Progenitor cell of endocrine pancreas (in vitro differentiated cells): ENCODE measurements at regions not wholly inside any gene's neighbourhood (a gene's known extent, or its start where the extent isn't known, plus 50 kb on each side); places are given as distances from the start of the nearest gene placed in this dataset.
"Not testable (repeated sequence)": the region's sequence is repeated elsewhere in the genome, so short reads cannot be mapped to it uniquely, and the experiment has no call there.

Source experiments
- DNase-seq: peaks from one replicate; pipeline ENCODE4 v3.0.0; 2021; ENCODE audit warnings: low spot score; ENCODE audit not compliant: unreplicated experiment
- H3K27ac Mint-ChIP-seq: 2 replicates; pipeline ENCODE4 v1.8.0; 2021; ENCODE audit warnings: mild to moderate bottlenecking, moderate library complexity, mixed read lengths
- H3K27me3 Mint-ChIP-seq: 2 replicates; pipeline ENCODE4 v1.8.0; 2021; ENCODE audit warnings: mixed read lengths
- H3K36me3 Mint-ChIP-seq: 2 replicates; pipeline ENCODE4 v1.8.0; 2022; ENCODE audit warnings: mixed read lengths; ENCODE audit not compliant: insufficient read depth
- H3K4me1 Mint-ChIP-seq: 2 replicates; pipeline ENCODE4 v1.8.0; 2021; ENCODE audit warnings: low read depth, mixed read lengths
- H3K4me3 Mint-ChIP-seq: 2 replicates; pipeline ENCODE4 v1.8.0; 2021; ENCODE audit warnings: low read depth, mild to moderate bottlenecking, moderate library complexity, mixed read lengths
- H3K9me3 Mint-ChIP-seq: 2 replicates; pipeline ENCODE4 v1.8.0; 2021; ENCODE audit warnings: low read depth, mixed read lengths
- CTCF ChIP-seq: fragments of 200-600 bp; sonication (generic); IDR thresholded peaks from one replicate; pipeline ENCODE4 v1.5.0; 2021; ENCODE audit warnings: antibody characterized with exemption, mild to moderate bottlenecking; ENCODE audit not compliant: unreplicated experiment

GRCh38 chr13:78121459-78122348 is 203.1 kb upstream of the EDNRB start:
- DNase-seq = no peak
- peak; percentile 91 for TF ChIP-seq CTCF
- peaks cover 6% of the 10 kb centered on the region for H3K4me1 Mint-ChIP-seq
- H3K36me3 Mint-ChIP-seq = no peaks in the 10 kb centered on the region
- no peaks in the 10 kb centered on the region for H3K9me3 Mint-ChIP-seq
- H3K27me3 Mint-ChIP-seq = peaks cover 10% of the 10 kb centered on the region
- H3K4me3 Mint-ChIP-seq = no peak overlapping the region
- H3K27ac Mint-ChIP-seq = no peak overlapping the region

- TF ChIP-seq CTCF = no peak
- Mint-ChIP-seq H3K36me3 (no peaks in the 10 kb centered on the region), H3K27me3 (peaks cover 10% of the 10 kb centered on the region), H3K4me3 (no peak overlapping the region), H3K4me1 (peaks cover 6% of the 10 kb centered on the region), H3K27ac (no peak overlapping the region), H3K9me3 (no peaks in the 10 kb centered on the region)
- no peak for DNase-seq
Observed at GRCh38 chr13:78121001-78121400, 202.4 kb upstream of the EDNRB start.

- not testable (repeated sequence) for H3K27me3 Mint-ChIP-seq, H3K4me1 Mint-ChIP-seq, DNase-seq, H3K36me3 Mint-ChIP-seq, H3K4me3 Mint-ChIP-seq, H3K9me3 Mint-ChIP-seq, H3K27ac Mint-ChIP-seq
Observed at GRCh38 chr13:78120144-78120543, 201.5 kb upstream of the EDNRB start.

GRCh38 chr13:78117070-78117469 is 198.4 kb upstream of the EDNRB start:
- not testable (repeated sequence) for DNase-seq, H3K36me3 Mint-ChIP-seq, H3K27me3 Mint-ChIP-seq, H3K4me3 Mint-ChIP-seq, H3K27ac Mint-ChIP-seq, H3K4me1 Mint-ChIP-seq
- peaks cover 21% of the 10 kb centered on the region for H3K9me3 Mint-ChIP-seq

- H3K27ac Mint-ChIP-seq = no peak overlapping the region
- H3K4me1 Mint-ChIP-seq = no peaks in the 10 kb centered on the region
- TF ChIP-seq CTCF = no peak
- peaks cover 5% of the 10 kb centered on the region for H3K9me3 Mint-ChIP-seq
- H3K4me3 Mint-ChIP-seq = no peak overlapping the region
- H3K27me3 Mint-ChIP-seq = no peaks in the 10 kb centered on the region
- no peaks in the 10 kb centered on the region for H3K36me3 Mint-ChIP-seq
- DNase-seq = no peak
Observed at GRCh38 chr13:78105656-78106055, 187.0 kb upstream of the EDNRB start.

- no peaks in the 10 kb centered on the region for H3K27me3 Mint-ChIP-seq
- H3K27ac Mint-ChIP-seq = no peak overlapping the region
- H3K4me3 Mint-ChIP-seq = no peak overlapping the region
- TF ChIP-seq CTCF = no peak
- H3K9me3 Mint-ChIP-seq = no peaks in the 10 kb centered on the region
- H3K36me3 Mint-ChIP-seq = no peaks in the 10 kb centered on the region
- no peak for DNase-seq
- H3K4me1 Mint-ChIP-seq = no peaks in the 10 kb centered on the region
Observed at GRCh38 chr13:78103936-78104335, 185.3 kb upstream of the EDNRB start.
